C4-2B (cell line): ENCODE measurements at regions not wholly inside any gene's neighbourhood (a gene's known extent, or its start where the extent isn't known, plus 50 kb on each side); places are given as distances from the start of the nearest gene placed in this dataset.

ENCODE experiments used
- CTCF ChIP-seq: fragments of 450-650 bp; conservative IDR thresholded peaks from 2 replicates; pipeline ENCODE4 v1.5.1; 2017; ENCODE audit warnings: mild to moderate bottlenecking
- ZFX ChIP-seq: fragments of 450-650 bp; IDR thresholded peaks from 2 replicates; pipeline ENCODE4 v1.6.1; 2017

- no peak for TF ChIP-seq CTCF
- TF ChIP-seq ZFX = no peak
These were observed 597.1 kb downstream of the BUD13 start for GRCh38 chr11:116175707-116176106.
